Neural cell (in vitro differentiated cells): ENCODE measurements at regions not wholly inside any gene's neighbourhood (a gene's known extent, or its start where the extent isn't known, plus 50 kb on each side); places are given as distances from the start of the nearest gene placed in this dataset.

Experiments
- H2AFZ ChIP-seq: fragments of 200-600, 300-800 bp; sonication (generic), shearing (Covaris generic); 2 replicates; pipeline ENCODE4 v1.6.0; 2014; ENCODE audit warnings: low read depth, mild to moderate bottlenecking, antibody characterized with exemption, low read length, moderate library complexity
- H3F3A ChIP-seq: fragments of 200-600 bp; shearing (Covaris generic); 2 replicates; pipeline ENCODE4 v1.6.1; 2016; ENCODE audit warnings: mild to moderate bottlenecking, moderate library complexity, mixed read lengths, antibody characterized with exemption, low read length; ENCODE audit not compliant: insufficient read depth, poor library complexity, severe bottlenecking
- H3K27ac ChIP-seq: fragments of 200-600, 300-800 bp; sonication (generic), shearing (Covaris generic); 2 replicates; pipeline ENCODE4 v1.5.1; 2014; ENCODE audit warnings: mild to moderate bottlenecking, low read length, moderate library complexity
- H3K27me3 ChIP-seq: fragments of 300-800, 200-600 bp; sonication (generic), shearing (Covaris generic); 2 replicates; pipeline ENCODE4 v1.6.0; 2014; ENCODE audit warnings: mild to moderate bottlenecking, low read depth, low read length, moderate library complexity; ENCODE audit not compliant: insufficient read depth
- H3K36me3 ChIP-seq: fragments of 300-800, 200-600 bp; sonication (generic), shearing (Covaris generic); 2 replicates; pipeline ENCODE4 v1.5.1; 2014; ENCODE audit warnings: mild to moderate bottlenecking, antibody characterized with exemption, low read length, moderate library complexity; ENCODE audit not compliant: insufficient read depth
- H3K4me2 ChIP-seq: fragments of 300-800, 200-600 bp; sonication (generic), shearing (Covaris generic); 2 replicates; pipeline ENCODE4 v1.6.0; 2014; ENCODE audit warnings: mild to moderate bottlenecking, low read length
- H3K4me3 ChIP-seq: fragments of 300-800, 200-600 bp; sonication (generic), shearing (Covaris generic); 2 replicates; pipeline ENCODE4 v1.5.1; 2014; ENCODE audit warnings: mild to moderate bottlenecking, low read length, moderate library complexity
- H3K79me2 ChIP-seq: fragments of 200-600 bp; shearing (Covaris generic); replicated peaks from 2 replicates; pipeline ENCODE4 v1.6.0; 2014; ENCODE audit warnings: mild to moderate bottlenecking, low read length, moderate library complexity; ENCODE audit not compliant: insufficient read depth
- H3K9ac ChIP-seq: fragments of 300-800, 200-600 bp; sonication (generic), shearing (Covaris generic); 2 replicates; pipeline ENCODE4 v1.6.1; 2016; ENCODE audit warnings: mild to moderate bottlenecking, low read length, mixed read lengths
- H3K9me2 ChIP-seq: fragments of 200-600 bp; shearing (Covaris generic); 2 replicates; pipeline ENCODE4 v1.6.1; 2016; ENCODE audit warnings: mild to moderate bottlenecking, low read length, mixed read lengths; ENCODE audit not compliant: insufficient read depth
- H3K9me3 ChIP-seq: fragments of 200-600, 300-800 bp; sonication (generic), shearing (Covaris generic); 2 replicates; pipeline ENCODE4 v1.6.1; 2016; ENCODE audit warnings: mild to moderate bottlenecking, mixed run types, low read length, moderate library complexity, mixed read lengths
- H4K20me1 ChIP-seq: fragments of 200-600 bp; shearing (Covaris generic); 2 replicates; pipeline ENCODE4 v1.6.1; 2016; ENCODE audit warnings: mild to moderate bottlenecking, mixed run types; ENCODE audit not compliant: insufficient read depth
- CTCF ChIP-seq: fragments of 450-650 bp; IDR thresholded peaks from 2 replicates; pipeline ENCODE4 v1.5.1; 2014; ENCODE audit warnings: antibody characterized with exemption, mild to moderate bottlenecking, moderate library complexity; ENCODE audit not compliant: poor library complexity, severe bottlenecking
- EP300 ChIP-seq: fragments of 450-650 bp; conservative IDR thresholded peaks from 2 replicates; pipeline ENCODE4 v1.6.1; 2014; ENCODE audit warnings: antibody characterized with exemption, mild to moderate bottlenecking, moderate library complexity; ENCODE audit not compliant: poor library complexity, severe bottlenecking
- EZH2 ChIP-seq: fragments of 200-600, 300-800 bp; shearing (Covaris generic), sonication (generic); IDR thresholded peaks from 2 replicates; pipeline ENCODE4 v1.6.1; 2014; ENCODE audit warnings: antibody characterized with exemption, low read length, borderline replicate concordance, mild to moderate bottlenecking; ENCODE audit not compliant: insufficient read depth, poor library complexity, severe bottlenecking
- MXI1 ChIP-seq: fragments of 450-650 bp; conservative IDR thresholded peaks from 2 replicates; pipeline ENCODE4 v1.6.1; 2014; ENCODE audit warnings: antibody characterized with exemption, mild to moderate bottlenecking; ENCODE audit not compliant: poor library complexity, severe bottlenecking
- POLR2AphosphoS5 ChIP-seq: IDR thresholded peaks from 2 replicates; pipeline ENCODE4 v1.6.1; 2012
- RAD21 ChIP-seq: fragments of 450-650 bp; conservative IDR thresholded peaks from 2 replicates; pipeline ENCODE4 v1.6.1; 2014; ENCODE audit warnings: antibody characterized with exemption, mild to moderate bottlenecking, moderate library complexity
- REST ChIP-seq: IDR thresholded peaks from 2 replicates; pipeline ENCODE4 v1.6.1; 2012; ENCODE audit warnings: borderline replicate concordance
- SMC3 ChIP-seq: fragments of 450-650 bp; conservative IDR thresholded peaks from 2 replicates; pipeline ENCODE4 v1.6.1; 2014; ENCODE audit warnings: antibody characterized with exemption, mild to moderate bottlenecking, moderate library complexity; ENCODE audit not compliant: poor library complexity
- TAF1 ChIP-seq: IDR thresholded peaks from 2 replicates; pipeline ENCODE4 v1.6.1; 2012; ENCODE audit warnings: low read depth

- Histone ChIP-seq H3K27ac (no peak overlapping the region), H3K9me3 (no peaks in the 10 kb centered on the region), H4K20me1 (no peaks in the 10 kb centered on the region), H3K4me2 (no peak overlapping the region), H3K4me3 (no peak overlapping the region), H3K9me2 (no peaks in the 10 kb centered on the region), H3F3A (no peaks in the 10 kb centered on the region), H3K79me2 (no peaks in the 10 kb centered on the region), H3K9ac (no peak overlapping the region), H2AFZ (no peak overlapping the region), H3K27me3 (no peaks in the 10 kb centered on the region), H3K36me3 (no peaks in the 10 kb centered on the region)
- TF ChIP-seq POLR2AphosphoS5 (no peak), RAD21 (no peak), CTCF (no peak), SMC3 (no peak), EP300 (no peak), REST (no peak), EZH2 (no peak), MXI1 (no peak), TAF1 (no peak)
Observed at GRCh38 chr16:9378876-9379275, 287.4 kb downstream of the HAPSTR1 start.

GRCh38 chr16:9380221-9380620 is 288.8 kb downstream of the HAPSTR1 start:
- no peaks in the 10 kb centered on the region for H4K20me1 ChIP-seq
- H3F3A ChIP-seq: no peaks in the 10 kb centered on the region
- no peaks in the 10 kb centered on the region for H3K79me2 ChIP-seq
- no peaks in the 10 kb centered on the region for H3K36me3 ChIP-seq
- H3K9ac ChIP-seq: no peak overlapping the region
- H3K27ac ChIP-seq: no peak overlapping the region
- no peak overlapping the region for H2AFZ ChIP-seq
- no peaks in the 10 kb centered on the region for H3K9me3 ChIP-seq
- TF ChIP-seq RAD21 (no peak), EP300 (no peak), SMC3 (no peak), POLR2AphosphoS5 (no peak), CTCF (no peak), TAF1 (no peak), MXI1 (no peak), EZH2 (no peak), REST (no peak)
- H3K4me2 ChIP-seq: no peak overlapping the region
- H3K4me3 ChIP-seq: no peak overlapping the region
- H3K9me2 ChIP-seq: no peaks in the 10 kb centered on the region
- no peaks in the 10 kb centered on the region for H3K27me3 ChIP-seq
